DND-41 (cell line): ENCODE measurements at regions not wholly inside any gene's neighbourhood (a gene's known extent, or its start where the extent isn't known, plus 50 kb on each side); places are given as distances from the start of the nearest gene placed in this dataset.

Experiments
- ATAC-seq: fragments of 200-7000 bp; cut with Tn5 transposase; 3 replicates; pipeline ENCODE4 v1.9.1; 2021; ENCODE audit warnings: low read depth; ENCODE audit not compliant: insufficient read depth
- DNase-seq: peaks from one replicate; pipeline ENCODE4 v3.0.0-alpha.2; 2020
- H2AFZ ChIP-seq: 2 replicates; pipeline ENCODE4 v1.6.0; 2012; ENCODE audit warnings: low read depth, low read length
- H3K27ac ChIP-seq: 2 replicates; pipeline ENCODE4 v1.5.1; 2012; ENCODE audit warnings: low read length, inconsistent platforms
- H3K27me3 ChIP-seq: fragments of 200-600 bp; sonication (generic); 2 replicates; pipeline ENCODE4 v1.6.0; 2012; ENCODE audit warnings: low read length, mild to moderate bottlenecking, inconsistent platforms; ENCODE audit not compliant: insufficient read depth, poor library complexity
- H3K36me3 ChIP-seq: 2 replicates; pipeline ENCODE4 v1.5.1; 2012; ENCODE audit warnings: low read length, inconsistent platforms; ENCODE audit not compliant: insufficient read depth
- H3K4me1 ChIP-seq: 2 replicates; pipeline ENCODE4 v1.5.1; 2012; ENCODE audit warnings: mild to moderate bottlenecking, low read length; ENCODE audit not compliant: insufficient read depth
- H3K4me2 ChIP-seq: 2 replicates; pipeline ENCODE4 v1.6.0; 2012; ENCODE audit warnings: mild to moderate bottlenecking, moderate library complexity, low read length, inconsistent platforms; ENCODE audit not compliant: insufficient read depth
- H3K4me3 ChIP-seq, 2 experiments: fragments of 200-600 bp in 1 of 2; shearing (Covaris generic) in 1 of 2; 2 replicates each; pipeline ENCODE4 v1.5.1; 2012 to 2016; ENCODE audit warnings: inconsistent platforms in 2 of 2, low read length in 2 of 2, mild to moderate bottlenecking in 2 of 2, low read depth in 1 of 2, moderate library complexity in 1 of 2
- H3K79me2 ChIP-seq: 2 replicates; pipeline ENCODE4 v1.6.0; 2012; ENCODE audit warnings: low read length, inconsistent platforms; ENCODE audit not compliant: insufficient read depth
- H3K9ac ChIP-seq: 2 replicates; pipeline ENCODE4 v1.6.0; 2012; ENCODE audit warnings: low read depth, mild to moderate bottlenecking, inconsistent platforms, low read length, moderate library complexity
- H3K9me3 ChIP-seq: 2 replicates; pipeline ENCODE4 v1.5.1; 2012; ENCODE audit warnings: low read length, moderate library complexity, mild to moderate bottlenecking, inconsistent platforms; ENCODE audit not compliant: insufficient read depth, severe bottlenecking
- H4K20me1 ChIP-seq: 2 replicates; pipeline ENCODE4 v1.6.0; 2012; ENCODE audit warnings: low read length; ENCODE audit not compliant: insufficient read depth
- EZH2 ChIP-seq: IDR thresholded peaks from 3 replicates; pipeline ENCODE4 v1.6.1; 2012; ENCODE audit warnings: borderline replicate concordance, low read depth, mild to moderate bottlenecking, moderate library complexity, low read length, inconsistent platforms; ENCODE audit not compliant: severe bottlenecking
- TF ChIP-seq, protein P1 (sequence below): IDR thresholded peaks from 2 replicates; pipeline ENCODE4 v1.5.1; 2012; ENCODE audit warnings: borderline replicate concordance, low read length, moderate library complexity, mild to moderate bottlenecking; ENCODE audit not compliant: poor library complexity, severe bottlenecking; ENCODE audit errors: extremely low read depth

DNA sequence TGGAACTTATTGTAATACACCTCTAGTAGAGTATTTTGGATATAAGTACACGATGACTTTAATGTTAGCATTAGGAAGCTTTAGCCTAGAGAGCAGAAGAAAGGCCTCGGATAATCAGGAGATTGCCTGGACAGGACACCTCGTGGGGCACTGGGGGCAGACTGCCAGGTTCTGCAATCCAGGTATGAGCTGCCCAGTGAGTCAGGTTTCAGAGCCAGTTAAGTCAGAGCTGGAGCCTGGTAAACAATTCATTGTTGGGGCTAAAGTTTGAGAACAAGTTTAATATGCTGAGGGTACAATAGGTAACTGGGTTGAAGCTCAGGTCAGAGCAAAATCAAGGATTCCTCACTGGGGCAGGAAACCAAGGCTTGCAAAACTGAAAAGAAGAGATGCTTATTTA is 107.4 kb downstream of the RERGL start:
- Histone ChIP-seq H3K9me3 (no peaks in the 10 kb centered on the region), H3K27me3 (no peaks in the 10 kb centered on the region), H3K4me2 (no peak overlapping the region), H3K4me1 (no peaks in the 10 kb centered on the region), H3K4me3 (no peak overlapping the region), H3K27ac (no peak overlapping the region), H3K9ac (no peak overlapping the region), H3K36me3 (no peaks in the 10 kb centered on the region), H4K20me1 (no peaks in the 10 kb centered on the region), H2AFZ (no peak overlapping the region), H3K79me2 (no peaks in the 10 kb centered on the region)
- ATAC-seq, result no peak
- no peak for DNase-seq
- TF ChIP-seq EZH2, result no peak
- TF ChIP-seq, protein P1, sequence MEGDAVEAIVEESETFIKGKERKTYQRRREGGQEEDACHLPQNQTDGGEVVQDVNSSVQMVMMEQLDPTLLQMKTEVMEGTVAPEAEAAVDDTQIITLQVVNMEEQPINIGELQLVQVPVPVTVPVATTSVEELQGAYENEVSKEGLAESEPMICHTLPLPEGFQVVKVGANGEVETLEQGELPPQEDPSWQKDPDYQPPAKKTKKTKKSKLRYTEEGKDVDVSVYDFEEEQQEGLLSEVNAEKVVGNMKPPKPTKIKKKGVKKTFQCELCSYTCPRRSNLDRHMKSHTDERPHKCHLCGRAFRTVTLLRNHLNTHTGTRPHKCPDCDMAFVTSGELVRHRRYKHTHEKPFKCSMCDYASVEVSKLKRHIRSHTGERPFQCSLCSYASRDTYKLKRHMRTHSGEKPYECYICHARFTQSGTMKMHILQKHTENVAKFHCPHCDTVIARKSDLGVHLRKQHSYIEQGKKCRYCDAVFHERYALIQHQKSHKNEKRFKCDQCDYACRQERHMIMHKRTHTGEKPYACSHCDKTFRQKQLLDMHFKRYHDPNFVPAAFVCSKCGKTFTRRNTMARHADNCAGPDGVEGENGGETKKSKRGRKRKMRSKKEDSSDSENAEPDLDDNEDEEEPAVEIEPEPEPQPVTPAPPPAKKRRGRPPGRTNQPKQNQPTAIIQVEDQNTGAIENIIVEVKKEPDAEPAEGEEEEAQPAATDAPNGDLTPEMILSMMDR, result no peak

DNA sequence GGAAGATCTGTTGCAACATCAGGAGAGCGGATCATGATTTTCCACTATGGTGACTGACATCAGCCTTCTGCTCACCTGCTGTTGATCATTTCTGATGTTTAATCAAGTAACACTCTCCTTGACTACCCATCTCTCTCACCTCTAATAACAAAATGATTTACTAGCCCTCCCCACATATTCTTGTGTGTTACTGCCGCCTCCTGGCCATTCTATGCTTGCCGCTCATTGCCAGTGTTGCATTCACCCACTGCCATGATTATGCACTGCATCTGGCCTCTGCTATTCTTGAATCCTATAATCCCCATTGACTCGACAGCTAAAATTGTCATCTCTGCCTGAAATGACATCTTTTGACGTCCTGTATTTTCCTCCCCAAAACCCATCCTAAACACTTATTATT is 113.8 kb downstream of the RERGL start:
- ATAC-seq, result no peak

DNA sequence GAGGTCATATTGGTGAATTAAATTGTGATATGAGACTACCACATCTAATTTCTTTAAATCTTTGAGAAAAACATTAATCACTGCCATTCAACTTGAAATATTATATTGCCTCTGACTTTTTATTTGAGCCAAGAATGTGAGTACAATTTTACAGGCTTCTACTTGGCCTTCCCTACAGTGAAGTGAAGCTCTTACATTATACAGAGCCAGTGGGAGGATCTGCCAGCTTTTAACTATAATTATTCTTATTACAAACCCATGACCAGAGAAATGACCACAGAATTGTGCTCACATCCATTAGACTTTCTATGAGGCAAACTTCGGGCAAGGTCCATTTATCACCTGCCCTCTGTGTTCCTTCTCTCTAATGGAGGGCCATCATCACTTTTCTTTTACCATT is 114.2 kb downstream of the RERGL start:
- no peaks in the 10 kb centered on the region for H4K20me1 ChIP-seq
- no peaks in the 10 kb centered on the region for H3K4me1 ChIP-seq
- H3K79me2 ChIP-seq, result no peaks in the 10 kb centered on the region
- no peak overlapping the region for H3K27ac ChIP-seq
- no peak for TF ChIP-seq EZH2
- TF ChIP-seq, protein P1, result no peak
- DNase-seq (no peak), ATAC-seq (no peak)
- no peak overlapping the region for H3K4me2 ChIP-seq
- no peaks in the 10 kb centered on the region for H3K27me3 ChIP-seq
- no peak overlapping the region for H2AFZ ChIP-seq
- no peaks in the 10 kb centered on the region for H3K9me3 ChIP-seq
- no peaks in the 10 kb centered on the region for H3K36me3 ChIP-seq
- H3K9ac ChIP-seq, result no peak overlapping the region
- H3K4me3 ChIP-seq, result no peak overlapping the region

More for the DNA sequence above, 113.8 kb downstream of the RERGL start:
- H3K9ac ChIP-seq, result no peak overlapping the region
- H3K9me3 ChIP-seq, result no peaks in the 10 kb centered on the region
- H4K20me1 ChIP-seq, result no peaks in the 10 kb centered on the region
- H3K27ac ChIP-seq, result no peak overlapping the region
- no peak for TF ChIP-seq EZH2
- TF ChIP-seq, protein P1, result no peak
- H3K79me2 ChIP-seq, result no peaks in the 10 kb centered on the region
- no peak for DNase-seq
- no peaks in the 10 kb centered on the region for H3K4me1 ChIP-seq
- H3K36me3 ChIP-seq, result no peaks in the 10 kb centered on the region
- H3K27me3 ChIP-seq, result no peaks in the 10 kb centered on the region
- no peak overlapping the region for H2AFZ ChIP-seq
- H3K4me2 ChIP-seq, result no peak overlapping the region
- no peak overlapping the region for H3K4me3 ChIP-seq

DNA sequence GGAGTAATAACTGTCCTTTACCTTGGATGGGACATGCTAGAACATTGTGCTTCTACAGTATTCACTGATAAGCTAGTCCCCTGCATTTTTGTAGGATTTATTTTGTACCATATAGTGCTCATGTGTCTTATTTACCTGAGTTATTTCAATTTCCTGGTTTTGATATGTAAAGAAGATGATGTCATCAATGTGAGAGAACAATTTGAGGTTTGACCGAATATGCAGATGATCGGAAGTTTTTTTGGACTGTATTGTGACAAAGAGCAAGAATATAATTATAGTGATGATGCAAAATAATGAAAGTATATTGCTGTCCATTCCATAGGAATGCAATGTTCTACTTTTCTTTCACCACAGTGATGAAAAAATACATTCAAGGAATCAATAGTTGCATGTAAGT is 114.8 kb downstream of the RERGL start:
- H4K20me1 ChIP-seq, result no peaks in the 10 kb centered on the region
- ATAC-seq (no peak), DNase-seq (no peak)
- H3K4me3 ChIP-seq, result no peak overlapping the region
- H3K27me3 ChIP-seq, result no peaks in the 10 kb centered on the region
- no peak overlapping the region for H3K27ac ChIP-seq
- H3K4me1 ChIP-seq, result no peaks in the 10 kb centered on the region
- no peak overlapping the region for H3K9ac ChIP-seq
- no peak overlapping the region for H2AFZ ChIP-seq
- TF ChIP-seq, protein P1, result no peak
- TF ChIP-seq EZH2, result no peak
- no peak overlapping the region for H3K4me2 ChIP-seq
- no peaks in the 10 kb centered on the region for H3K36me3 ChIP-seq
- no peaks in the 10 kb centered on the region for H3K9me3 ChIP-seq
- no peaks in the 10 kb centered on the region for H3K79me2 ChIP-seq
